Breast epithelium (tissue), 4 donors: ENCODE measurements at regions not wholly inside any gene's neighbourhood (a gene's known extent, or its start where the extent isn't known, plus 50 kb on each side); places are given as distances from the start of the nearest gene placed in this dataset.

Experiments
- DNase-seq, 2 donors: peaks; one replicate each; pipeline ENCODE4 v3.0.0-alpha.2; 2019; ENCODE audit warnings: low spot score in 2 of 2
- H3K27ac ChIP-seq, 2 donors: fragments of 200-600 bp; sonication (generic) in 1 of 2; one replicate each; pipeline ENCODE4 v1.5.1; 2016 to 2019; ENCODE audit warnings: mild to moderate bottlenecking in 1 of 2
- H3K27me3 ChIP-seq, 2 donors: fragments of 200-600 bp; sonication (generic) in 1 of 2; one replicate each; pipeline versions ENCODE4 v1.5.1 to v1.6.0; 2017 to 2019; ENCODE audit warnings: control low read depth in 1 of 2, mild to moderate bottlenecking in 1 of 2
- H3K36me3 ChIP-seq: fragments of 200-600 bp; one replicate; pipeline ENCODE4 v1.5.1; 2019
- H3K4me1 ChIP-seq, 2 donors: fragments of 200-600 bp; sonication (generic); one replicate each; pipeline ENCODE4 v1.5.1; 2016 to 2019; ENCODE audit warnings: control low read depth in 1 of 2
- H3K4me3 ChIP-seq, 3 donors: fragments of 200-600 bp; sonication (generic); 1 replicate in 2 of 3; 2 replicates in 1 of 3; pipeline ENCODE4 v1.5.1; 2016 to 2019; ENCODE audit warnings: mild to moderate bottlenecking in 3 of 3, moderate library complexity in 2 of 3
- H3K9me3 ChIP-seq, 2 donors: fragments of 200-600 bp; sonication (generic) in 1 of 2; one replicate each; pipeline ENCODE4 v1.5.1; 2016 to 2019; ENCODE audit warnings: control low read depth in 1 of 2
- CTCF ChIP-seq, 3 donors: fragments of 450-650 bp; IDR thresholded peaks; one replicate each; pipeline ENCODE4 v1.5.1; 2016 to 2017; ENCODE audit warnings: antibody characterized with exemption in 3 of 3, mild to moderate bottlenecking in 3 of 3, moderate library complexity in 3 of 3
- POLR2A ChIP-seq: fragments of 450-650 bp; IDR thresholded peaks from one replicate; pipeline ENCODE4 v1.6.1; 2016; ENCODE audit warnings: antibody characterized with exemption, mild to moderate bottlenecking, moderate library complexity
- POLR2AphosphoS5 ChIP-seq, 3 donors: sonication (generic); formaldehyde crosslinking; IDR thresholded peaks; one replicate each; pipeline ENCODE4 v1.6.1; 2017; ENCODE audit warnings: antibody characterized with exemption in 3 of 3
- intact Hi-C: fragments of 100-400 bp; cut with DNase I; formaldehyde crosslinking; loops from one replicate; pipeline ENCODE4 v1.15.1; 2023; ENCODE audit warnings: low total_unique reads

DNA sequence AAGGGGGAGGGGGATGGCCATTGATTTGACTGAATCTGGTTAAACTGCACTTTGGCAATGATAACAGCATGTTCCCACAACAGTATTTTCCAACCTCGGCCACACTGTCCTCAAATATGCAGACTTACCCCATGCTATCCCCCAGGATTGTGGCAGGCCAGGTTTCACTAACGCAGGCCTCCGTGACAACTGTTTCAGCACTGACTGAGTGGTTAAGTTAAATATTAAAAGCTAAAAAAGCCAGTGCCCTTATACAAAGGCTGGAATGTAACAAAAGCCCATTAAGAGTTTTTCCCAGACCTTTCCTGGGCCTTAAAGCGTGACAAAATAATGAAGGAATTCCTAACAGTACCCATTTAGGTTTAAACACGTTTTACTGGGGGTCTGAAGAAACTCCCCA is 202.9 kb downstream of the USP25 start:
- intact Hi-C loops = no loop called here
- H3K36me3 ChIP-seq = no peaks in the 10 kb centered on the region
- no peak overlapping the region for H3K27ac ChIP-seq
- TF ChIP-seq POLR2AphosphoS5 (IDR thresholded peaks at IDR 0.05) (no peak), POLR2A (no peak), CTCF (IDR thresholded peaks at IDR 0.05) (no peak)
- H3K27me3 ChIP-seq = no peaks in the 10 kb centered on the region
- H3K9me3 ChIP-seq = no peaks in the 10 kb centered on the region
- H3K4me3 ChIP-seq = no peak overlapping the region
- no peaks in the 10 kb centered on the region for H3K4me1 ChIP-seq
- DNase-seq = no peak

GRCh38 chr21:15935530-15935929 is 205.7 kb downstream of the USP25 start:
- H3K4me3 ChIP-seq = no peak overlapping the region
- intact Hi-C loops = no loop called here
- H3K4me1 ChIP-seq = no peaks in the 10 kb centered on the region
- H3K27ac ChIP-seq = no peak overlapping the region
- no peak for DNase-seq
- no peak for TF ChIP-seq CTCF (IDR thresholded peaks at IDR 0.05)
- TF ChIP-seq POLR2A = no peak
- no peak for TF ChIP-seq POLR2AphosphoS5 (IDR thresholded peaks at IDR 0.05)
- H3K9me3 ChIP-seq = no peaks in the 10 kb centered on the region
- no peaks in the 10 kb centered on the region for H3K27me3 ChIP-seq
- no peaks in the 10 kb centered on the region for H3K36me3 ChIP-seq

- intact Hi-C loops = no loop called here
- TF ChIP-seq CTCF (IDR thresholded peaks at IDR 0.05) (no peak), POLR2AphosphoS5 (IDR thresholded peaks at IDR 0.05) (no peak), POLR2A (no peak)
- H3K36me3 ChIP-seq = no peaks in the 10 kb centered on the region
- DNase-seq = no peak
- no peaks in the 10 kb centered on the region for H3K9me3 ChIP-seq
- H3K27ac ChIP-seq = no peak overlapping the region
- H3K4me1 ChIP-seq = no peaks in the 10 kb centered on the region
- H3K27me3 ChIP-seq = no peaks in the 10 kb centered on the region
- no peak overlapping the region for H3K4me3 ChIP-seq
These were observed 213.4 kb downstream of the USP25 start for GRCh38 chr21:15943009-15943666.

- intact Hi-C loops = no loop called here
- H3K36me3 ChIP-seq = no peaks in the 10 kb centered on the region
- no peaks in the 10 kb centered on the region for H3K4me1 ChIP-seq
- H3K4me3 ChIP-seq = no peak overlapping the region
- TF ChIP-seq POLR2AphosphoS5 (IDR thresholded peaks at IDR 0.05) (no peak), POLR2A (no peak), CTCF (IDR thresholded peaks at IDR 0.05) (no peak)
- H3K27me3 ChIP-seq = no peaks in the 10 kb centered on the region
- H3K27ac ChIP-seq = no peak overlapping the region
- H3K9me3 ChIP-seq = peaks cover 0 to 1% of the 10 kb centered on the region in 2 donors
- no peak for DNase-seq
These were observed 217.9 kb downstream of the USP25 start for GRCh38 chr21:15947677-15948076.

DNA sequence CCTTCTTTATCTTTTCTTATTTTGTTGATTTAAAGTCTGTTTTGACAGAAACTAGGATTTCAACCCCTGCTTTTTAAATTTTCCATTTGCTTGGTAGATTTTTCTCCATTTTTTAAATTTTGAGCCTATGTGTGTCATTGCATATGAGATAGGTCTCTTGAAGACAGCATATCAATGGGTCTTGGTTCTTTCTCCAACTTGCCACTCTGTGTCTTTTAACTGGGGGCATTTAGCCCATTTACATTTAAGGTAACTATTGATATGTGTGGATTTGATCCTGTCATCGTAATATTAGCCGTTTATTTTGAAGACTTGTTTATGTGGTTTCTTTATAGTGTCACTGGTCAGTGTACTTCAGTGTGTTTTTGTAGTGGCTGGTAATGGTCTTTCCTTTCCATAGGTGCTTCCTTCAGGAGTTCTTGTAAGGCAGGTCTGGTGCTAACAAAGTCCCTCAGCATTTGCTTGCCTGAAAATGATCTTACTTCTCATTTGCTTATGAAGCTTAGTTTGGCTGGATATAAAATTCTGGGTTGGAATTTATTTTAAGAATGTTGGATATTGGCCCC is 223.9 kb downstream of the USP25 start:
- no peaks in the 10 kb centered on the region for H3K27me3 ChIP-seq
- H3K4me3 ChIP-seq = no peak overlapping the region
- H3K27ac ChIP-seq = no peak overlapping the region
- TF ChIP-seq POLR2AphosphoS5 (IDR thresholded peaks at IDR 0.05) = no peak
- TF ChIP-seq POLR2A = no peak
- TF ChIP-seq CTCF (IDR thresholded peaks at IDR 0.05) = no peak
- intact Hi-C loops = no loop called here
- no peak for DNase-seq
- H3K36me3 ChIP-seq = no peaks in the 10 kb centered on the region
- H3K9me3 ChIP-seq = peaks cover 15 to 26% of the 10 kb centered on the region in 2 donors
- H3K4me1 ChIP-seq = no peaks in the 10 kb centered on the region
